GM18907 (cell line): ENCODE measurements at regions not wholly inside any gene's neighbourhood (a gene's known extent, or its start where the extent isn't known, plus 50 kb on each side); places are given as distances from the start of the nearest gene placed in this dataset.

ENCODE experiments used
- ATAC-seq: cut with Tn5 transposase; IDR thresholded peaks from one replicate; pipeline ENCODE4 v1.9.1; 2021; ENCODE audit warnings: mild to moderate bottlenecking, moderate library complexity; ENCODE audit not compliant: unreplicated experiment

DNA sequence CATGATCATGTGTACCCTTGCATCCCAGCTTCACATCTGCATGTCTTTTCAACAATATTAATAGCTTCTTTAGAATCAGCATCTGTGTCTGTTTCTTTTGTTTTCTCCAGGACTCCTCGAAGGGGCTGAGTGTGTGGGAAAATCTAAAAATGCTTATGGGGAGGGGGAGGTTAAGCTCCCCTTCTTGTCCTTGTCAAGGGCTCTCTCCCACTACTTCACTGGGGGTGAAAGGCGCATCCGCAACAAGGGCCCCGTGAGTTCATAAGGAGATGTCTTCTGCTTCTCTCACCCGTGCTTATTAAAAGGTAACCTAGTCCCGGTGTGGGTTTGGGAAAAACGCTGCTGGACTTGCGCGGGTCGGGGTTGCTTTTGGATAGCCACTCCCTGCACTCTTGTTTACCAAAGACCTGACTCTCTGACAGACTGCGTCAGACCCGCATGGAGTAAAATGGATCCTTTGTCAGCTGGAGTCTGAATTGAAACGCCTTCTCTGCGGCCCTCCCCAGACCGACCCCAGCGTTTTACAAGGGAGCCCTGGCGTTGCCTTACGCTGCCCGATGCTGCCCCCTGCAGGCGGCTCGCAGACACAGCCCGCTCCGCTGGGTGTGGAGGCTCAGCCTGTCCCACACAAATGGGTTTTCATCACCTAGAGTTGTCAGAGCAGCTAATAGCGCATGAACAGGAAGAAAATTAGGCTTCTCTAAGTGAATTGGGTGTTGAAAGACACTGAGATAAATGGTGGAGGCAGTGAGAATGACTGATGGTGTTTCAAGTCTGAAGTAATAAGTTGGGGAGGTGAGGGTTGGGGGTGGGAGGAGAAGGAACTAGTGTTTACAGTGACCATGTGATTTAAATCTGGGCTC lies 53.8 kb downstream of the IER5 start:
- ATAC-seq, result peak; percentile 81

- no peak for ATAC-seq
Measured at GRCh38 chr1:181143102-181143859, 54.8 kb downstream of the IER5 start.

DNA sequence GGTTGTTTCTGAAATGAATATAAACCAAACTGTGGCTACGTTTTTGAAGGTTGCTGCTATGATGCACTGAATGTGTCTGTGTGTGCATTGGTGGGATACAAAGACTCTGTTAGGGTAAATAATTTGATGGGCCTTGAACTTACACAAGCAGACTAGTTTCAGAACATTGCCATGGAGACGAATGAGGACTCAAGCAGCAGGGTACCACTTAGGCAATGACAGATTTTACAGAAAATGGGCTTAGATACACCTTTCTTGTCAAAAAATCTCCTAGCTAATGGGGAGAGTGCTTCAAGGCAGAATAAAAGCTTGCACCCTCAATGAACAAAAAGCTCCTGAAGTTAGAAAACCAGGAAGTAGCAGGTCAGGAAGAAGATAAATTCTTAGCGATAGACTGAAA lies 55.7 kb downstream of the IER5 start:
- no peak for ATAC-seq

DNA sequence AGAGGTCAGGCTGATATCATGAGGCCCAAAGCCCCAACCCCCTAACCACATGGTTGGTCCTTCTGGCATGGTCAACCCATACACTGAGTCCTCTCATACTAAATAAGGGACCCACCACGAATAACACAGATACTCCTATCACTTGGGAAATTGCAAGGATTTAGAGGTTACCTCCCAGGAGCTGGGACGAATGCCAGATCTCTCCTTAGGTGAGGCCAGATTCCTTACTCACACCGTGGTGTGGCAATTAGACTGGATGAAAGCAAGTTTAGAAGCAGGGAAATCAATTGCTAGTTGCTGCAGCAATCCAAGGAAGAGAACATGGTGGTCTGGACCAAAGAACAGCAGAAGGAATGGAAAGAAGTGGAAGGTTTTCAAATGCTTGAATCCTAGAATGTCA lies 60.1 kb downstream of the IER5 start:
- ATAC-seq, result no peak

GRCh38 chr1:181149326-181150125 lies 61.0 kb downstream of the IER5 start:
- peak; percentile 76 for ATAC-seq

DNA sequence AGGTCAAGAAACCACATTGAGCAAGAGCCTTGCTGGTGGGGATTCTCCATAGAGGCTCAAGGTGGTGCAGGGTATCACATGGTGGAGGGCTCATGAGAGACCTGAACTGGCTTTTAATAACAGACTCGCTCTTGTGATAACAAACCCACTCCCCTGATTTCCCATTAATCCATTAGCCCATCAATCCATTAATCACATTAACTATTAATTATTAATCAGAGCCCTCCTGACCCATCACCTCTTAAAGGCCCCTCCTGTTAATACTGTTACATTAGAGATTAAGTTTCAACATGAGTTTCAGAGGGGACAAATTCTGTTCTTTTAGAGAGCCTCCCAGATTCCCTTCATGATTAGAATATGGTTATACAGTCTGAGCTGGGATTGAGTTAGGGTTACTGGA lies 61.8 kb downstream of the IER5 start:
- no peak for ATAC-seq

DNA sequence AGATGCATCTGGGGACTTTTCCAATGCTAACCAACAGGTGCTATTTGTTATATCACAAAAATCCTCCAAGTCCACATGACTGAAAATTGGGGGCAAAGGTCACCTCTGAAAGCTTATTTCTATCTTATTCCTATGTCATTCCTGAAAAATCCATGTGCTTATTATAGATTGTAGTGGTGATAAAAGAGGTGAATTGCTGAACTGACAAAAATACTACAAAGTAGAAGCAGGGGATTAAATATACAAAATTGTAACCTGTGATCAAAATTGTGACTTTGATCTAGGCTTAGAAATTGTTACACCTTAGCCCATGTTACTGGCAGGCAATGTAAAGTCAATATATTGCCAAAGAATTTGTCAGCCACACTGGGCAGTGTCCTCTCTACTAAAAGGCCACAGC lies 62.3 kb downstream of the IER5 start:
- ATAC-seq, result no peak

- peak; percentile 41 for ATAC-seq
Measured at GRCh38 chr1:181151378-181152326, 63.2 kb downstream of the IER5 start.

DNA sequence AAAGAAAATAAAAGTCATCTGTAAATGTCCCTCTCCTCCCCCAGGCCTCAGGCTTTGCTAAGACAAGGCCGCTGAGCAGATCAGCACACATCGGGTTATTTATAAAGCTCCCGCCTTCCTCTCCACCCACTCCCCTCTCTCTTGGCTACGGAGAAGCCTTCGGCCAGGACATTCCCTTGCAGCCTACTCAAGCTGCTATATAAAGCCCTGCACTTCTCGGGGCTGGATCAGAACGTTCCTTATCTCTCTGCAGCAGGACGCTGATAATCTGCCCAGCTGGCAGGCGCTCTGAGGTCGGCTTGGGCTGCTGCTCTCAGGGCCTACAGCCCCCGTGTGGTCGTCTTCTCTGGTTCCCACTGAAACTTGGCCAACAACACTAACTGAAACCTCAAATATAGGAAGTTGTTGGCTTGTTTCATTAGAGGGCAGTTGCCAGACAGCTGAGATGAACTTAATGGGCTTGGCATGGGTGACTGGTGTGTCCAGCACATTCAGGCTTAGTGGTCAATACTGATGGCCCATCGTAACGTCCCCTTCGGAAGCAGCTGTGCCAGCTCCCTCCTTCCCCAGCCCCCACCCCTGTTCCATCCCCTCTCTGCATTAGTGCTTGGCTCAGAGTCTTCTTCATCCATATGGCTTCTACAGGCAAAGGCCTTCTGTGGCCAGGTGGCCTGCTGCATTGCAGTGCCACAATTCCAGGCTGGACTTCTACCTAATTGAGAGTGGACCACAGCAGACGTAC lies 64.6 kb downstream of the IER5 start:
- peak; percentile 74 for ATAC-seq

- ATAC-seq, result no peak
Measured at GRCh38 chr1:181153634-181153961, 65.1 kb downstream of the IER5 start.

DNA sequence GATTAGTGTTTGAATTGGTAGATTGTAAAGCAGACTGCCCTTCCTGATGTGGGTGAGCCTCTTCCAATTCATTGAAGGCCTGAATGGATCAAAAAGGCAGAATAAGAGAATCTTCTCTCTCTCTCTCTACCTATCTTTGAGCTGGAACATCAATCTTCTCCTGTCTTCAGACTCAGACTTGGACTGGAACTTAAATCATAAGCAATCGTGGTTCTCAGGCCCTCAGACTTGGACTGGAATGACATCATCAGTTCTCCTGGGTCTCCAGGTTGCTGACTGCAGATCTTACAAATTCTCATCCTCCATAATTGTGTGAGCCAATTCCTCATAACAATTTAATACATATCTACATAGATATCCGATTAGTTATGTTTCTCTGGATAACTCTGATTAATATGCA lies 66.8 kb downstream of the IER5 start:
- ATAC-seq, result no peak

GRCh38 chr1:181159451-181160140 lies 71.1 kb downstream of the IER5 start:
- no peak for ATAC-seq

DNA sequence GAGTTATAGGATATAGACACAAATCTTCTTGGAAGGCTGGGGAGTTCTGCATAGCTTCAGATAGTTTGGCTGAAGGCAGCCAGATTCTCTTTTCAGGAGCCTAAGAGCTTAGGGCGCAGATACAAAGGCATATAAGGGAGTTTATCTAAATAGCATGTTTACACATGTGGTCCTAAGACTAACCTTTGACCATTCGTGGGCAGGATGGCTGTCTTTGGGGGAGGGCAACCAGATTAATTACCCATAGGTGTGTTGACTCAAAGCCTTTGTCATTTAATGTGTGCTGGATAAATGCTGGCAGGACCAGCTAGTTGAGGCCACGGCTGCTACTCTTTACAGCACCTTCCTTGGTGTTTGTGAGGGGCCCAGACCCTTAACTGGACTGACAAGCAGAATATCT lies 71.8 kb downstream of the IER5 start:
- no peak for ATAC-seq

DNA sequence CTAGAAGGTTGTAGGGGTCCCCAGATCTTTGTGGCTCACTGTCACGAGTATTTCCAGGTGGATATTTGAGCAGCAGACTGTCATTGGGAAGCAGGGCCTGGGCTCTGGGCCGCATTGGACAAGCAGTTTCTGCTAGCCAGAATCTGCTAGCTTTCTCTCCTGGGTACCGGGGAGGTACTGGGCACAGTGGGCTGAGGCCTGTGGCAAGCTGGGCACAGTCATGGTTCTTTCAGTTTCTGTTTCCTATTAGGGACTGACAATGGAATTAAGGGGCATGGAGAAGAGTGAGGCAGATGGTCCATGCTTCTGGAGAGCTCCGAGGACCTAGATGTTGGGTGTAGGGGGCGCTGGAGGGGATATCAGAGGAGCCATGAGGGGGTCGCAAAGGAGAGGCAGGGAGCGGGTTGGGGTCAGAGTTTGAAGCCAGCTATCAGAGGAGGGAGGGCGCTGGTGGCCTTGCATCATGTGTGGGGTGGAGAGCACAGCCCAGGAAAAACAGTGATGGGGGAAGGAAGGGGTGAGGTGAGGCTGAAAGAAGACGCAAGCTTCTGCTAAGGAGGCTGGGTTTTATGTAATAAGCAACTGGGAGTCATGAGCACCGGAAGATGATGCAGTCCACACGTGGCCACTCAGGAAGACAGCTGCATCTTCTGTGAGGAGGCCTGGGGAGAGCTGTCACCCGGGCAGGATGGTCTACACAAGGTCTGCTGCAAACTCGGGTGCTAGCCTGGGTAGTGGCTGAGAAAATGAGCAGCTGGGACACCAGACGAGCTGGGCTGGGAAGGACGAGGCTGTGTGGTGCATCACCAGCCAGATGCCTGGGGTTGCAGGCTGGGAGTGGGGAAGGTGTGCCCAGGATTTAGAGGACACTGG lies 72.7 kb downstream of the IER5 start:
- ATAC-seq, result no peak

GRCh38 chr1:181163662-181164061 lies 75.2 kb downstream of the IER5 start:
- no peak for ATAC-seq

DNA sequence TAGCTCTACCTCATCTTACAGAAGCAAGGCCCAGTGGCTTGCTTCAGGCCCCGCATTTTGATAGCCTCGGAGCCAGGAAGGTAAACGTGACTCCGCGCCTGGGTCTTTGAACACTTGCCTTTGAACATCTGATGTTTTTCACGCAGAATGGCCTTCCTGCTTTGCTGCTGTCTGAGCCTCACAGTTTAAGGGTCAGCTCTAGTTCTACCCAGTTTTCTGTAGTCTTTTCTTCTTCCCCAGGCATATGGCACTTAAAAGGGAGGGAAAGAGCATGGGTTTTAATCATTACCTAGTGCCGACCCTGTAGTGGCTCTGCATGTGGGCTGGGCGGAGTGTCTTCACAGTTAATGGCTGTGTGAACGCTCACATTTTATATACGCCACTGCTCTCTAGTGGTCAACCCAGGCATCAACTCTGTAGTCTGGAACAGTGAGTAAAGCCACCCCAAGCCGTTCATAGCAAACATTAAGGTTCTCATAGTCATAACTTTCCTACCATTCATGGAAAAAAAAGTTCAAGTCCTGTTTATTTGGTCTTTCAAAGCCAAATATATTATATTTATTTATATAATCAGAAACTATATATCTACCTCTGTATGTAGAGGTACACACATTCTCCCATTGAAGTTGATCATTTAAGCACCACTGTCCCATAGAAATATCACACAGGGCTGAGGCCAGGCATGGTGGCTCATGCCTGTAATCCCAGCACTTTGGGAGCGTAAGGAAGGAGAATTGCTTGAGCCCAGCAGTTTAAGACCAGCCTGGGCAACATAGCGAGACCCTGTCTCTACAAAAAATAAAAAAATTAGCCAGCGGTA lies 78.1 kb downstream of the IER5 start:
- ATAC-seq, result peak; percentile 97

DNA sequence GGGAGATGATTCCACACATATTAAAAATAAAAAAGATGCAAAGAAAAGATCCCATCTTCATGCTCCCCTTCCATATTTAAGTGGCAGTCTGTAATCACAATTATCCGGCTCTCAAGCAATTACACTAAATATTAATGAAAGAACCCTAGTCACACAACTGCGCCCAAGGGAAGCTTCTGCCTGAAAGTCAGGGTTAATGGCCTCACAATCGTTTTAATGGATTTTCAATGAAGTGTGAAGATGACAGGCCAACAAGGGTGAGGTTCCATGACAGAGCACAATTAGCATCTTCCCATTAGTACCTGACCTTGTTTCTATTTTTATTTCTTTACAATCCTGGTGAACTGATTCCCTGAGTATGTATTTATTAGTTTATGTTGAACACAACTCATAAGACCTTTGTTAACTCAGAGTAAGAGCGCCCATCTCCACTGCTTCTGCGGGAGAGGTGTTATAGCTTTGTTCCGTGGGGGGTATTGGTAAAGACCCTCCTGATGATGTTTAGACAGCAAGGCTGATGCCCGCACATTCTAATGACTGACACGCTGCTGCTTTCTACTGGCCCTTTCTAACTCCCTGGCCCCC lies 80.9 kb downstream of the IER5 start:
- no peak for ATAC-seq
